Esophagus muscularis mucosa (tissue), 4 donors: ENCODE measurements at regions not wholly inside any gene's neighbourhood (a gene's known extent, or its start where the extent isn't known, plus 50 kb on each side); places are given as distances from the start of the nearest gene placed in this dataset.

Source experiments
- DNase-seq: peaks from one replicate; pipeline ENCODE4 v3.0.0-alpha.2; 2017; ENCODE audit errors: extremely low spot score
- H3K27ac ChIP-seq, 4 donors: fragments of 200-600 bp; sonication (generic); replicated peaks in 1 of 4; 1 replicate in 3 of 4; 2 replicates in 1 of 4; pipeline ENCODE4 v1.5.1; 2016 to 2019; ENCODE audit warnings: mild to moderate bottlenecking in 1 of 4
- H3K27me3 ChIP-seq, 4 donors: fragments of 200-600 bp; sonication (generic); one replicate each; pipeline versions ENCODE4 v1.5.1 to v1.6.0; 2016 to 2019
- H3K36me3 ChIP-seq, 4 donors: fragments of 200-600 bp; sonication (generic); one replicate each; pipeline ENCODE4 v1.5.1; 2016 to 2019
- H3K4me1 ChIP-seq, 4 donors: fragments of 200-600 bp; sonication (generic); one replicate each; pipeline ENCODE4 v1.5.1; 2016 to 2019
- H3K4me3 ChIP-seq, 4 donors: fragments of 200-600 bp; sonication (generic); 1 replicate in 2 of 4; 2 replicates in 2 of 4; pipeline ENCODE4 v1.5.1; 2016 to 2019; ENCODE audit warnings: mild to moderate bottlenecking in 4 of 4, moderate library complexity in 1 of 4
- H3K9me3 ChIP-seq, 4 donors: fragments of 200-600 bp; sonication (generic); 1 replicate in 3 of 4; 2 replicates in 1 of 4; pipeline ENCODE4 v1.5.1; 2016 to 2019
- EP300 ChIP-seq: sonication (generic); formaldehyde crosslinking; IDR thresholded peaks from one replicate; pipeline ENCODE4 v1.6.1; 2017; ENCODE audit warnings: antibody characterized with exemption
- POLR2A ChIP-seq: fragments of 450-650 bp; IDR thresholded peaks from one replicate; pipeline ENCODE4 v1.6.1; 2017; ENCODE audit warnings: antibody characterized with exemption, moderate library complexity, mild to moderate bottlenecking, low read depth
- POLR2AphosphoS5 ChIP-seq, 2 donors: sonication (generic); formaldehyde crosslinking; IDR thresholded peaks; one replicate each; pipeline ENCODE4 v1.6.1; 2017; ENCODE audit warnings: antibody characterized with exemption in 2 of 2
- WGBS: methylation state at CpG from one replicate; pipeline ENCODE4 v1.1.5; 2018; 5-methylcytosine and 5-hydroxymethylcytosine counted together
- intact Hi-C: fragments of 100-400 bp; cut with DNase I; formaldehyde crosslinking; loops from one replicate; pipeline ENCODE4 v1.15.1; 2023
- TF ChIP-seq, protein P1 (sequence below), 3 experiments: fragments of 200-600 bp in 2 of 3; fragments of 450-650 bp in 1 of 3; sonication (generic) in 2 of 3; IDR thresholded peaks; one replicate each; pipeline ENCODE4 v1.5.1; 2017 to 2019; ENCODE audit warnings: antibody characterized with exemption in 3 of 3, mild to moderate bottlenecking in 2 of 3, moderate library complexity in 1 of 3

DNA sequence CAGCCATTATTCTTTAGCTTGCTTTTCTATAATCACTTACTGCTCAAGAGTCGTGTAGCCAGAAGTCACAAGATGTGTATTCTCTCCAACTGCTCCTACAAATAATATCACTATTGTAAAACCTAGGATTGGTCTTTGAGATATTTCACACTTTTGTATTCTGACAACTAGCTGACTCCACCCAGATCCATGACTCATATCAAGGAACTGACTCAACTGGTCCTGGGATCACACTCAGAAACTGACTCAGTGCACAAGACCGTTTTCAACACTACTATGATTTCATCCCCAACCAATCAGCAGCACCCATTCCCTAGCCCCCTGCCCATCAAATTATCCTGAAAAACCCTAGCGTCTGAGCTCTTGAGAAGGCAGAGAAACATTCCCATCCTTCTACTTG, 56.5 kb upstream of the ORC5 start:
- no peak for TF ChIP-seq EP300
- no peak for TF ChIP-seq POLR2AphosphoS5 (IDR thresholded peaks at IDR 0.05)
- TF ChIP-seq POLR2A = no peak
- TF ChIP-seq, protein P1, sequence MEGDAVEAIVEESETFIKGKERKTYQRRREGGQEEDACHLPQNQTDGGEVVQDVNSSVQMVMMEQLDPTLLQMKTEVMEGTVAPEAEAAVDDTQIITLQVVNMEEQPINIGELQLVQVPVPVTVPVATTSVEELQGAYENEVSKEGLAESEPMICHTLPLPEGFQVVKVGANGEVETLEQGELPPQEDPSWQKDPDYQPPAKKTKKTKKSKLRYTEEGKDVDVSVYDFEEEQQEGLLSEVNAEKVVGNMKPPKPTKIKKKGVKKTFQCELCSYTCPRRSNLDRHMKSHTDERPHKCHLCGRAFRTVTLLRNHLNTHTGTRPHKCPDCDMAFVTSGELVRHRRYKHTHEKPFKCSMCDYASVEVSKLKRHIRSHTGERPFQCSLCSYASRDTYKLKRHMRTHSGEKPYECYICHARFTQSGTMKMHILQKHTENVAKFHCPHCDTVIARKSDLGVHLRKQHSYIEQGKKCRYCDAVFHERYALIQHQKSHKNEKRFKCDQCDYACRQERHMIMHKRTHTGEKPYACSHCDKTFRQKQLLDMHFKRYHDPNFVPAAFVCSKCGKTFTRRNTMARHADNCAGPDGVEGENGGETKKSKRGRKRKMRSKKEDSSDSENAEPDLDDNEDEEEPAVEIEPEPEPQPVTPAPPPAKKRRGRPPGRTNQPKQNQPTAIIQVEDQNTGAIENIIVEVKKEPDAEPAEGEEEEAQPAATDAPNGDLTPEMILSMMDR (IDR thresholded peaks at IDR 0.05) = no peak
- Histone ChIP-seq H3K36me3 (no peaks in the 10 kb centered on the region), H3K27me3 (peaks cover 0 to 4% (median 0%) of the 10 kb centered on the region in 4 donors), H3K4me3 (no peak overlapping the region), H3K9me3 (peaks cover 0 to 14% (median 10%) of the 10 kb centered on the region in 4 donors), H3K4me1 (no peaks in the 10 kb centered on the region), H3K27ac (no peak overlapping the region)
- WGBS = 54% methylated on average over 3 of the region's 3 CpGs
- intact Hi-C loops = no loop called here
- no peak for DNase-seq

DNA sequence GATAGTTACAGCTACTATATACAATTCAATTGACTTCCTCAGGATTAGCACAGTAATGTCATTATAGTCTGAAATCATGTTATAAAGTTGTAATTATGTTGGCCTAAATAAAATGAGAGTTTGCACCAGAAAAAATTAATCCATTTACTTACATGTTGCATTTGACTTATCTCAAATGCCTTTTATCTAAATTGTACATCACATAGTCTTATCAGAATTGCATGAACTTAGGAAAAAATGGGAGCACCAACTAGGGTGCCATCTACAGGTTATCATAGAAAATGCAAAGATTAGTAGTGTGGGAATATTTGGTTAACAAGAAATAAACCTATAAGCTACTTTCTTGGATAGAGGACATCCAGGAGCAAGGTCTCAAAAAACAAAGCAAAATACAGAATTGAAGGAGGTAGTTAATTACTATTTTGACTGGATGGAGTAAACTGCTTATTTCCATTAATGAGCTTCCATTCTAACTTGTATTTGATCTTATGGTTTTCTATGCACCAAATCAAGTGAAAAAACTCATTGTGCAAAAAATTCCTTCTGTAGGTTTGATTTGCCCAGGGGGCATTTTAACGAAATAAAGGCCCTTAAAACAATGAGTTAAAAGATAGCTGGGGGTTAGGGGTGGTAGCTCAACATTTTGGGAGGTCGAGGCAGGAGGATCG, 60.0 kb upstream of the ORC5 start:
- Histone ChIP-seq H3K4me1 (no peaks in the 10 kb centered on the region), H3K4me3 (no peak overlapping the region), H3K27ac (no peak overlapping the region), H3K9me3 (peaks cover 0 to 9% (median 4%) of the 10 kb centered on the region in 4 donors), H3K27me3 (peaks cover 0 to 4% (median 0%) of the 10 kb centered on the region in 4 donors), H3K36me3 (no peaks in the 10 kb centered on the region)
- DNase-seq = no peak
- 49% methylated on average over 3 of the region's 3 CpGs for WGBS
- TF ChIP-seq POLR2A = no peak
- TF ChIP-seq, protein P1 (IDR thresholded peaks at IDR 0.05) = peak in 2 of 3 experiments; percentile 32 to 40
- intact Hi-C loops = no loop called here

- Histone ChIP-seq H3K4me3 (no peak overlapping the region), H3K27ac (no peak overlapping the region), H3K9me3 (peaks cover 0 to 3% (median 0%) of the 10 kb centered on the region in 4 donors), H3K4me1 (no peaks in the 10 kb centered on the region), H3K36me3 (no peaks in the 10 kb centered on the region), H3K27me3 (peaks cover 0 to 4% (median 0%) of the 10 kb centered on the region in 4 donors)
- 39% methylated on average over 2 of the region's 2 CpGs for WGBS
- intact Hi-C loops = no loop called here
- no peak for DNase-seq
- TF ChIP-seq EP300 = no peak
- TF ChIP-seq, protein P1 (IDR thresholded peaks at IDR 0.05) = no peak
- no peak for TF ChIP-seq POLR2A
Measured at GRCh38 chr7:104271948-104272347, 56.5 kb upstream of the LHFPL3 start.

GRCh38 chr7:104272767-104273384, 55.5 kb upstream of the LHFPL3 start:
- H3K27me3 ChIP-seq = peaks cover 0 to 4% (median 0%) of the 10 kb centered on the region in 4 donors
- no peak overlapping the region for H3K27ac ChIP-seq
- no peaks in the 10 kb centered on the region for H3K36me3 ChIP-seq
- TF ChIP-seq, protein P1 (IDR thresholded peaks at IDR 0.05) = peak in 2 of 3 experiments; percentile 22 to 25
- no peak for TF ChIP-seq POLR2AphosphoS5 (IDR thresholded peaks at IDR 0.05)
- H3K9me3 ChIP-seq = peaks cover 0 to 3% (median 0%) of the 10 kb centered on the region in 4 donors
- WGBS = 90% methylated on average over 5 of the region's 5 CpGs
- no peaks in the 10 kb centered on the region for H3K4me1 ChIP-seq
- intact Hi-C loops = no loop called here
- no peak for DNase-seq
- H3K4me3 ChIP-seq = no peak overlapping the region
